Neural crest cell (in vitro differentiated cells): ENCODE measurements at regions not wholly inside any gene's neighbourhood (a gene's known extent, or its start where the extent isn't known, plus 50 kb on each side); places are given as distances from the start of the nearest gene placed in this dataset.
A peak's percentile ranks its signal among the peaks of the same experiment; 100 is the strongest.

ENCODE experiments used
- DNase-seq: peaks from one replicate; pipeline ENCODE4 v3.0.0; 2021; ENCODE audit warnings: low read depth, mixed read lengths, low spot score
- H3K27ac Mint-ChIP-seq: one replicate; pipeline ENCODE4 v1.8.0; 2021; ENCODE audit warnings: mild to moderate bottlenecking, mixed read lengths; ENCODE audit not compliant: unreplicated experiment
- H3K27me3 Mint-ChIP-seq: 2 replicates; pipeline ENCODE4 v1.8.0; 2021; ENCODE audit warnings: low read depth, mild to moderate bottlenecking, mixed read lengths
- H3K36me3 Mint-ChIP-seq: 2 replicates; pipeline ENCODE4 v1.8.0; 2021; ENCODE audit warnings: low read depth, mild to moderate bottlenecking, mixed read lengths
- H3K4me1 Mint-ChIP-seq: 2 replicates; pipeline ENCODE4 v1.8.0; 2021; ENCODE audit warnings: mixed read lengths
- H3K4me3 Mint-ChIP-seq: one replicate; pipeline ENCODE4 v1.8.0; 2021; ENCODE audit warnings: mild to moderate bottlenecking, mixed read lengths
- H3K9me3 Mint-ChIP-seq: 2 replicates; pipeline ENCODE4 v1.8.0; 2021; ENCODE audit warnings: mixed read lengths
- TF ChIP-seq, protein P1 (sequence below): fragments of 200-600 bp; sonication (generic); conservative IDR thresholded peaks from 2 replicates; pipeline ENCODE4 v1.5.0; 2021; ENCODE audit warnings: antibody characterized with exemption, mild to moderate bottlenecking

DNA sequence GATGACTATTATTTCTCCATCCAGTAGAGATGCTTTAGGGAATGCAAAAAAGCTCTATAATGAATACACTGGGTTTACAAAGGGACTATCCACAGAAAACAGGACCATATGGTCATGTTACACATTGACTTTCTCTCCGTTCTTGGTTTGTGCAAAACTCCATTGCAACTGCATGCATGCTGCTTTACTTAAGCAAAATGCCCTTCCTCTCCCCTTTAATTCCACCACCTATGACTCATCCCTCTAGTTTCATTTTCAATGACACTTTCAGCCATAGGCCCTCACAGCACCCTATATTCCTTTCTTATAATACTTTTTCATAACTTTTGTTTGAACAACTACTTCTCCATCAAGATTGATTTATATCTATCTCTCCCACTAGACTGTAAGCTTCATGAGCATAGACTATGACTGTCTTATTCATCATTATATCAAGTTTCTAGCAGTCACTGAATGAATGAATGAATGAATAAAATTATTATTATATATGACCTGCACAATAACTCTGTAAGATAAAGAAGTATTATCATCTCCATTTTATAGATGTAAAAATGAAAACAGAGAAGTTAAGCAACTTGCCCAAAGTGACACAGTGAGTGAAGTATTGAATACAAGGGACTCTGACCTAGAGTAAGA lies 248.9 kb downstream of the PLPP3 start:
- Mint-ChIP-seq H3K4me3 (no peak overlapping the region), H3K27ac (peak overlapping the region; percentile 22), H3K27me3 (no peaks in the 10 kb centered on the region), H3K9me3 (no peaks in the 10 kb centered on the region), H3K4me1 (peaks cover 34% of the 10 kb centered on the region), H3K36me3 (no peaks in the 10 kb centered on the region)
- DNase-seq = no peak
- TF ChIP-seq, protein P1, sequence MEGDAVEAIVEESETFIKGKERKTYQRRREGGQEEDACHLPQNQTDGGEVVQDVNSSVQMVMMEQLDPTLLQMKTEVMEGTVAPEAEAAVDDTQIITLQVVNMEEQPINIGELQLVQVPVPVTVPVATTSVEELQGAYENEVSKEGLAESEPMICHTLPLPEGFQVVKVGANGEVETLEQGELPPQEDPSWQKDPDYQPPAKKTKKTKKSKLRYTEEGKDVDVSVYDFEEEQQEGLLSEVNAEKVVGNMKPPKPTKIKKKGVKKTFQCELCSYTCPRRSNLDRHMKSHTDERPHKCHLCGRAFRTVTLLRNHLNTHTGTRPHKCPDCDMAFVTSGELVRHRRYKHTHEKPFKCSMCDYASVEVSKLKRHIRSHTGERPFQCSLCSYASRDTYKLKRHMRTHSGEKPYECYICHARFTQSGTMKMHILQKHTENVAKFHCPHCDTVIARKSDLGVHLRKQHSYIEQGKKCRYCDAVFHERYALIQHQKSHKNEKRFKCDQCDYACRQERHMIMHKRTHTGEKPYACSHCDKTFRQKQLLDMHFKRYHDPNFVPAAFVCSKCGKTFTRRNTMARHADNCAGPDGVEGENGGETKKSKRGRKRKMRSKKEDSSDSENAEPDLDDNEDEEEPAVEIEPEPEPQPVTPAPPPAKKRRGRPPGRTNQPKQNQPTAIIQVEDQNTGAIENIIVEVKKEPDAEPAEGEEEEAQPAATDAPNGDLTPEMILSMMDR = no peak

DNA sequence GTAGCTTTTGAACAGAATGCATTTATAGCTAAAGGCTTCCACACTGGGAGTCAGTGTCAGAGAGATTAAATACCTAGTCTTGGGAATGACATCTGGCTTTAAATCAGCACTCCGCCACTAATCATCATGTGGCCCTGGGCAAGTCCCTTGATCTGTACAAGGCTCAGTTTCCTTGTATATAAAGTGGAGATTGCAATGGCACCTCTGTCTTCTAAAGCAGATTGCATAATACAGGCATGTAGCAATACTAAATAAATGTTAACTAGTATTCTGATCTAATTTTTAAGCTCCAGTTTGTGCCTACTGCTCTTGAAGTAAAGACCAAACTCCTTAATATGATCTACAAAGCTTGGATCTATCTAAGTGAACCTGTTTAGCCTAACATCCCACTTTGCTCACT lies 249.4 kb downstream of the PLPP3 start:
- Mint-ChIP-seq H3K4me3 (no peak overlapping the region), H3K36me3 (no peaks in the 10 kb centered on the region), H3K9me3 (no peaks in the 10 kb centered on the region), H3K27me3 (no peaks in the 10 kb centered on the region), H3K4me1 (peaks cover 37% of the 10 kb centered on the region), H3K27ac (no peak overlapping the region)
- no peak for DNase-seq
- TF ChIP-seq, protein P1 = no peak

DNA sequence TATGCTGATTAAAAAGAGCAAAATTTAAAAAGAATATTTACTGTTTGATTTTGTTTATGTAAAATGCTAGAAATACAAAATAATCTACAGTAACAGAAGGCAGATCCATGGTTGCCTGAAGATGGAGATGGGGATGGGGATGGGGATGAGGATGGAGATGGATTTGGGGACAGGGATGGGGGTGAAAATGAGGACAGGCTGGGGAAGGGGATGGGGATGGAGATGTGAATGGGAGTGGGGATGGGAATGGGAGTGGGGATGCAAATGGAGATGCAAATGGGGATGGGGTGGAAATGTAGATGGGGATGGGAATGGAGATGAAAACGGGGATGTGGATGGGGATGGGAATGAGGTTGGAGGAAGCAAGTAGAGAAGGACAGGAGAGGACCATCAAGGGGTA lies 252.2 kb downstream of the PLPP3 start:
- H3K27me3 Mint-ChIP-seq = no peaks in the 10 kb centered on the region
- peaks cover 37% of the 10 kb centered on the region for H3K4me1 Mint-ChIP-seq

DNA sequence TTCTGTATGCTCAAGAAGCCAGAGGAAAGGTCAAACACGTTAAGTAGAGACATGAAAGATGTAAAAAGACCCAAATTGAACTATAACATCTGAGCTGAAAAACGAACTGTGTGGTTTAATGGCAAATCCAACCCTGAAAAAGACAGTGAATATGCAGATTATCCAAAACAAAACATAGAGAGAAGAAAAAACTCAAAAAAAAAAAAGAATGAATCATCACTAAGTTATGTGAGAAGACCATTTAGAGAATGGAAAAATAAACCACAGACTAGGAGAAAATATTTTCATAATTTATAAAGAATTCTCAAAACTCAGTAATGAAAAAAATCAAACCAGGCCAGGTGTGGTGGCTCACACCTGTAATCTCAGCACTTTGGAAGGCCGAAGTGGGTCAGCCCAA lies 253.3 kb downstream of the PLPP3 start:
- TF ChIP-seq, protein P1 = no peak
- Mint-ChIP-seq H3K4me3 (no peak overlapping the region), H3K4me1 (peaks cover 27% of the 10 kb centered on the region), H3K36me3 (no peaks in the 10 kb centered on the region), H3K27ac (no peak overlapping the region), H3K9me3 (no peaks in the 10 kb centered on the region), H3K27me3 (no peaks in the 10 kb centered on the region)
- no peak for DNase-seq

More for the DNA sequence above, 252.2 kb downstream of the PLPP3 start:
- TF ChIP-seq, protein P1 = no peak
- Mint-ChIP-seq H3K9me3 (no peaks in the 10 kb centered on the region), H3K4me3 (no peak overlapping the region), H3K36me3 (no peaks in the 10 kb centered on the region), H3K27ac (no peak overlapping the region)
- DNase-seq = no peak

DNA sequence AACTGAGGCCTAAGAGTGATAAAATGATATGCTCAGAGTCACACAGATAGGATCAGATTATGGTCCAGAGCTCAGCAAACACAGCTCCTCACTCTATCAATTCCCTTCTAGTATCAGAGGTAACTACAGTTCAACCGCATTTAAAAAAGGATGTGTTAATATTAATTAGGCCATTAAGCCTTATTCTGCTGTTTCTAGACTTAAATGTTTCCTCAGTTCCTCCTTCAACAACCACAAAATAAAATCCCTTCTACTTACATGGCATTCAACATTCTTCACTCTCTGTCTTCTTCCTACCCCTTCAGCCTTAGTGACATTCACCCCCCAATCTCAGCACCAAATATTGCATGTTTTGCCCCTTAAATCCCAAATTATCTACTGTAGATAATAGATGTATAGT lies 254.9 kb downstream of the PLPP3 start:
- no peak overlapping the region for H3K4me3 Mint-ChIP-seq
- H3K27me3 Mint-ChIP-seq = no peaks in the 10 kb centered on the region
- TF ChIP-seq, protein P1 = no peak
- no peak overlapping the region for H3K27ac Mint-ChIP-seq
- H3K36me3 Mint-ChIP-seq = no peaks in the 10 kb centered on the region
- peaks cover 17% of the 10 kb centered on the region for H3K4me1 Mint-ChIP-seq
- no peaks in the 10 kb centered on the region for H3K9me3 Mint-ChIP-seq
- no peak for DNase-seq
